Breast epithelium (tissue), 3 donors: ENCODE measurements at regions not wholly inside any gene's neighbourhood (a gene's known extent, or its start where the extent isn't known, plus 50 kb on each side); places are given as distances from the start of the nearest gene placed in this dataset.

ENCODE experiments used
- POLR2A ChIP-seq: fragments of 450-650 bp; IDR thresholded peaks from one replicate; pipeline ENCODE4 v1.6.1; 2016; ENCODE audit warnings: antibody characterized with exemption, mild to moderate bottlenecking, moderate library complexity
- POLR2AphosphoS5 ChIP-seq, 3 donors: sonication (generic); formaldehyde crosslinking; IDR thresholded peaks; one replicate each; pipeline ENCODE4 v1.6.1; 2017; ENCODE audit warnings: antibody characterized with exemption in 3 of 3
- TF ChIP-seq, protein P1 (sequence below), 3 donors: fragments of 450-650 bp; IDR thresholded peaks; one replicate each; pipeline ENCODE4 v1.5.1; 2016 to 2017; ENCODE audit warnings: antibody characterized with exemption in 3 of 3, mild to moderate bottlenecking in 3 of 3, moderate library complexity in 3 of 3

GRCh38 chr22:25403811-25404471 lies 160.5 kb upstream of the GRK3 start:
- TF ChIP-seq POLR2A = no peak
- TF ChIP-seq, protein P1, sequence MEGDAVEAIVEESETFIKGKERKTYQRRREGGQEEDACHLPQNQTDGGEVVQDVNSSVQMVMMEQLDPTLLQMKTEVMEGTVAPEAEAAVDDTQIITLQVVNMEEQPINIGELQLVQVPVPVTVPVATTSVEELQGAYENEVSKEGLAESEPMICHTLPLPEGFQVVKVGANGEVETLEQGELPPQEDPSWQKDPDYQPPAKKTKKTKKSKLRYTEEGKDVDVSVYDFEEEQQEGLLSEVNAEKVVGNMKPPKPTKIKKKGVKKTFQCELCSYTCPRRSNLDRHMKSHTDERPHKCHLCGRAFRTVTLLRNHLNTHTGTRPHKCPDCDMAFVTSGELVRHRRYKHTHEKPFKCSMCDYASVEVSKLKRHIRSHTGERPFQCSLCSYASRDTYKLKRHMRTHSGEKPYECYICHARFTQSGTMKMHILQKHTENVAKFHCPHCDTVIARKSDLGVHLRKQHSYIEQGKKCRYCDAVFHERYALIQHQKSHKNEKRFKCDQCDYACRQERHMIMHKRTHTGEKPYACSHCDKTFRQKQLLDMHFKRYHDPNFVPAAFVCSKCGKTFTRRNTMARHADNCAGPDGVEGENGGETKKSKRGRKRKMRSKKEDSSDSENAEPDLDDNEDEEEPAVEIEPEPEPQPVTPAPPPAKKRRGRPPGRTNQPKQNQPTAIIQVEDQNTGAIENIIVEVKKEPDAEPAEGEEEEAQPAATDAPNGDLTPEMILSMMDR (IDR thresholded peaks at IDR 0.05) = no peak
- no peak for TF ChIP-seq POLR2AphosphoS5 (IDR thresholded peaks at IDR 0.05)
